ENCODE measurements at regions not wholly inside any gene's neighbourhood (a gene's known extent, or its start where the extent isn't known, plus 50 kb on each side); places are given as distances from the start of the nearest gene placed in this dataset.

DNA sequence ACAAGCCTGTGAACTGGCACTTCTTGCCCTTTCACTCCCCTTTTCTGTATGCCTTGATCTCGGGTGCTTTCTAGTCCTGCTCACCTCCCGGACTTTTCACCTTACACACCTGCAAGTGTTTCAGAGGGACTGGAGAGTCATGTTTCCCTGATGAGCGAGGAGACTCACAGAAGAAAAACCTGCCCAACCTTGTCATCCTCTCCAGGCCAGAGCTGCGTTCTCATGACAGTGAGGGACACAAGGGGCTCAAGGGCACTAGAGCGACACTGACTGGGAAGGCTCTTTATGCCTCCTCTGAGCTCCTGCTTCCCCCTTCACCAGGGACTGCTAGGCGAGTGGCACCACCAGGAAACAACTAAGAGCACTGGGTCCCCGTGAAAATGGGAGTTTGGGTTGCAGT lies 376.9 kb upstream of the RPS23 start:
- Histone ChIP-seq H3K79me2 (ENCODE audit: insufficient read depth, low read length) (no peaks in the 10 kb centered on the region), H3K4me2 (ENCODE audit: low read depth, low read length, poor library complexity, severe bottlenecking) (no peak overlapping the region), H3K27me3 (ENCODE audit: insufficient read depth, low read length, poor library complexity, severe bottlenecking) (no peaks in the 10 kb centered on the region), H3K4me3 (ENCODE audit: low read length, poor library complexity, severe bottlenecking) (no peak overlapping the region), H3F3A (ENCODE audit: low read depth) (no peaks in the 10 kb centered on the region), H3K36me3 (ENCODE audit: insufficient read depth, low read length) (no peaks in the 10 kb centered on the region), H2AFZ (ENCODE audit: low read length) (no peak overlapping the region), H3K4me1 (ENCODE audit: insufficient read depth, low read length, poor library complexity, severe bottlenecking) (peaks cover 14% of the 10 kb centered on the region), H3K9me2 (replicated peaks; ENCODE audit: low read depth, low read length) (no peaks in the 10 kb centered on the region), H4K20me1 (ENCODE audit: insufficient read depth, low read length, poor library complexity, severe bottlenecking) (no peaks in the 10 kb centered on the region), H3K9me3 (ENCODE audit: insufficient read depth, low read depth, low read length) (no peaks in the 10 kb centered on the region), H3K9ac (ENCODE audit: low read depth, low read length, poor library complexity, severe bottlenecking) (no peak overlapping the region)
- TF ChIP-seq CTCF (conservative IDR thresholded peaks at IDR 0.05; ENCODE audit: low read length) (no peak), EZH2phosphoT487 (IDR thresholded peaks at IDR 0.05; ENCODE audit: borderline replicate concordance) (no peak)

DNA sequence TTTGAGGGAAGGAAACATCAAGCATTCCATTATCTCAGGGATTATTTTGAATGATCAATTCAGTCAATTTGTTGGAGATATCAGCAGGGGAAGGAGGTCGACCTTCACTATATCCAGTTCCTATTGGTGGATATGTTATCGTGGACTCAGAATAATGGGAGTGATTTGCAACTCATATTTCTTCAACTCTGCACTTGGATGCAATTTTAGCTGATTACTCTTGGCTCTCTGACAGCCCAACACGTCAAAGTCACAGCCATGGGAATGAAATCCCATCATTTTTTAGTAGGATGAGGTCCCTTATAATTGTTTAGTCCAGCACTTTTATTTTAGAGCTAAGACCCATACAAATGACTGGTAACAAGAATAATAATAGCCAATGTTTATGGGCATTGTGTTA lies 371.8 kb upstream of the RPS23 start:
- Histone ChIP-seq H4K20me1 (ENCODE audit: insufficient read depth, low read length, poor library complexity, severe bottlenecking) (no peaks in the 10 kb centered on the region), H3K36me3 (ENCODE audit: insufficient read depth, low read length) (no peaks in the 10 kb centered on the region), H3K9me2 (replicated peaks; ENCODE audit: low read depth, low read length) (no peaks in the 10 kb centered on the region), H3F3A (ENCODE audit: low read depth) (no peaks in the 10 kb centered on the region), H3K4me1 (ENCODE audit: insufficient read depth, low read length, poor library complexity, severe bottlenecking) (no peaks in the 10 kb centered on the region), H3K4me3 (ENCODE audit: low read length, poor library complexity, severe bottlenecking) (no peak overlapping the region), H3K9ac (ENCODE audit: low read depth, low read length, poor library complexity, severe bottlenecking) (no peak overlapping the region), H3K79me2 (ENCODE audit: insufficient read depth, low read length) (no peaks in the 10 kb centered on the region), H3K27me3 (ENCODE audit: insufficient read depth, low read length, poor library complexity, severe bottlenecking) (no peaks in the 10 kb centered on the region), H2AFZ (ENCODE audit: low read length) (no peak overlapping the region), H3K9me3 (ENCODE audit: insufficient read depth, low read depth, low read length) (no peaks in the 10 kb centered on the region), H3K4me2 (ENCODE audit: low read depth, low read length, poor library complexity, severe bottlenecking) (no peak overlapping the region)
- no peak for TF ChIP-seq CTCF (conservative IDR thresholded peaks at IDR 0.05; ENCODE audit: low read length)

- no peak overlapping the region for H2AFZ ChIP-seq (ENCODE audit: low read length)
- no peaks in the 10 kb centered on the region for H3K27me3 ChIP-seq (ENCODE audit: insufficient read depth, low read length, poor library complexity, severe bottlenecking)
- peaks cover 9% of the 10 kb centered on the region for H3K4me1 ChIP-seq (ENCODE audit: insufficient read depth, low read length, poor library complexity, severe bottlenecking)
- H3K4me3 ChIP-seq (ENCODE audit: low read length, poor library complexity, severe bottlenecking) = no peak overlapping the region
- no peaks in the 10 kb centered on the region for H3K79me2 ChIP-seq (ENCODE audit: insufficient read depth, low read length)
- TF ChIP-seq CTCF (conservative IDR thresholded peaks at IDR 0.05; ENCODE audit: low read length) (no peak), EZH2phosphoT487 (IDR thresholded peaks at IDR 0.05; ENCODE audit: borderline replicate concordance) (no peak)
- no peaks in the 10 kb centered on the region for H3K9me2 ChIP-seq (replicated peaks; ENCODE audit: low read depth, low read length)
- H3F3A ChIP-seq (ENCODE audit: low read depth) = no peaks in the 10 kb centered on the region
- H3K4me2 ChIP-seq (ENCODE audit: low read depth, low read length, poor library complexity, severe bottlenecking) = no peak overlapping the region
- no peaks in the 10 kb centered on the region for H3K9me3 ChIP-seq (ENCODE audit: insufficient read depth, low read depth, low read length)
- H3K36me3 ChIP-seq (ENCODE audit: insufficient read depth, low read length) = no peaks in the 10 kb centered on the region
- H4K20me1 ChIP-seq (ENCODE audit: insufficient read depth, low read length, poor library complexity, severe bottlenecking) = no peaks in the 10 kb centered on the region
- no peak overlapping the region for H3K9ac ChIP-seq (ENCODE audit: low read depth, low read length, poor library complexity, severe bottlenecking)
Observed at GRCh38 chr5:82644766-82645165, 366.6 kb upstream of the RPS23 start.

All from Loucy (cell line).